Transverse colon (tissue), 4 donors: ENCODE measurements at regions not wholly inside any gene's neighbourhood (a gene's known extent, or its start where the extent isn't known, plus 50 kb on each side); places are given as distances from the start of the nearest gene placed in this dataset.
"Not testable (repeated sequence)": the region's sequence is repeated elsewhere in the genome, so short reads cannot be mapped to it uniquely, and the experiment has no call there.

ENCODE experiments used
- DNase-seq: peaks from one replicate; pipeline ENCODE4 v3.0.0-alpha.2; 2019
- H3K27ac ChIP-seq, 4 donors: fragments of 200-600 bp; sonication (generic); 2 replicates each; pipeline ENCODE4 v1.5.1; 2016 to 2018; ENCODE audit warnings: inconsistent platforms in 4 of 4
- H3K27me3 ChIP-seq: fragments of 200-600 bp; sonication (generic); 2 replicates; pipeline ENCODE4 v1.5.1; 2017; ENCODE audit warnings: inconsistent platforms
- H3K36me3 ChIP-seq, 4 donors: fragments of 200-600 bp; sonication (generic); 2 replicates each; pipeline ENCODE4 v1.5.1; 2017 to 2019; ENCODE audit warnings: inconsistent platforms in 4 of 4
- H3K4me1 ChIP-seq, 4 donors: fragments of 200-600 bp; sonication (generic); 2 replicates each; pipeline ENCODE4 v1.5.1; 2017 to 2020; ENCODE audit warnings: inconsistent platforms in 4 of 4
- H3K4me3 ChIP-seq, 4 donors: fragments of 200-600 bp; sonication (generic); 1 replicate in 1 of 4; 2 replicates in 3 of 4; pipeline versions ENCODE4 v1.5.1 to v1.6.1; 2017 to 2019; ENCODE audit warnings: inconsistent platforms in 4 of 4
- H3K9me3 ChIP-seq, 2 donors: fragments of 200-600 bp; sonication (generic); 2 replicates each; pipeline ENCODE4 v1.5.1; 2017 to 2019; ENCODE audit warnings: inconsistent platforms in 2 of 2
- EP300 ChIP-seq: sonication (generic); formaldehyde crosslinking; IDR thresholded peaks from one replicate; pipeline ENCODE4 v1.6.1; 2017; ENCODE audit warnings: antibody characterized with exemption, low read depth
- POLR2A ChIP-seq: fragments of 450-650 bp; IDR thresholded peaks from one replicate; pipeline ENCODE4 v1.6.1; 2016; ENCODE audit warnings: antibody characterized with exemption, mild to moderate bottlenecking, moderate library complexity
- POLR2AphosphoS5 ChIP-seq, 3 donors: sonication (generic); formaldehyde crosslinking; IDR thresholded peaks; one replicate each; pipeline ENCODE4 v1.6.1; 2016; ENCODE audit warnings: antibody characterized with exemption in 3 of 3
- WGBS, 2 donors: methylation state at CpG; one replicate each; pipeline ENCODE4 v1.1.5; 2018; ENCODE audit warnings: low coverage in 1 of 2; 5-methylcytosine and 5-hydroxymethylcytosine counted together
- in situ Hi-C, 4 donors: fragments of 200-750 bp; cut with MboI; loops; one replicate each; pipeline versions ENCODE4 v1.15.0 to v1.15.1; 2017; ENCODE audit warnings: low sequenced_read_pairs in 3 of 4, low pct_ligation_motif_present in 1 of 4, low pct_unique_long_range_greater_than_20kb in 1 of 4
- intact Hi-C: fragments of 100-400 bp; cut with DNase I; formaldehyde crosslinking; loops from one replicate; pipeline ENCODE4 v1.15.1; 2023; ENCODE audit warnings: low total_unique reads
- TF ChIP-seq, protein P1 (sequence below), 5 experiments: fragments of 200-600 bp in 3 of 5; fragments of 450-650 bp in 2 of 5; sonication (generic) in 3 of 5; IDR thresholded peaks; 1 replicate in 2 of 5; 2 replicates in 3 of 5; pipeline ENCODE4 v1.5.1; 2016 to 2017; ENCODE audit warnings: antibody characterized with exemption in 5 of 5, inconsistent platforms in 3 of 5, mild to moderate bottlenecking in 2 of 5, moderate library complexity in 1 of 5

DNA sequence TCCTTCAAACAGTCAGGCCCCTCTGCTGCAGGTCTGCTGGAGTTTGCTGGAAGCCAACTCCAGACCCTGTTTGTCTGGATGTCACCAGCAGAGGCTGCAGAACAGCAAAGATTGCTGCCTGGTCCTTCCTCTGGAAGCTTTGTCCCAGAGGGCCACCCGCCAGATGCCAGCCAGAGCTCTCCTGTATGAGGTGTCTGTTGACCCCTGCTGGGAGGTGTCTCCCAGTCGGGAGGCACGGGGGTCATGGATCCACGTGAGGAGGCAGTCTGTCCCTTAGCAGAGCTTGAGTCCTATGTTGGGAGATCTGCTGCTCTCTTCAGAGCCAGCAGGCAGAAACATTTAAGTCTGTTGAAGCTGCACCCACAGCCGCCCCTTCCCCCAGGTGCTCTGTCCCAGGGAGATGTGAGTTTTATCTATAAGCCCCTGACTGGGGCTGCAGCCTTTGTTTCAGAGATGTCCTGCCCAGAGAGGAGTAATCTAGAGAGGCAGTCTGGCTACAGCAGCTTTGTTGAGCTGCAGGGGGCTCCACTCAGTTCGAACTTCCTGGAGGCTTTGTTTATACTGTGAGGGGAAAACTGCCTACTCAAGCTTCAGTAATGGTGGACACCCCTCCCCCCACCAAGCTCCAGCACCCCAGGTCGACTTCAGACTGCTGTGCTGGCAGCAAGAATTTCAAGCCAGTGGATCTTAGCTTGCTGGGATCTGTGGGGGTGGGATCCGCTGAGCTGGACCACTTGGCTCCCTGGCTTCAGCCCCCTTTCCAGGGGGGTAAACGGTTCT lies 72.1 kb downstream of the OGFRL1 start:
- in situ Hi-C loops, H3K36me3 ChIP-seq, intact Hi-C loops, H3K9me3 ChIP-seq, H3K27me3 ChIP-seq, DNase-seq, H3K4me3 ChIP-seq, H3K4me1 ChIP-seq, H3K27ac ChIP-seq: not testable (repeated sequence)
- WGBS, 2 donors: 82% methylated on average over 8 of the region's 9 CpGs; no CpG with 5 or more reads in 1 of the 2 donors

DNA sequence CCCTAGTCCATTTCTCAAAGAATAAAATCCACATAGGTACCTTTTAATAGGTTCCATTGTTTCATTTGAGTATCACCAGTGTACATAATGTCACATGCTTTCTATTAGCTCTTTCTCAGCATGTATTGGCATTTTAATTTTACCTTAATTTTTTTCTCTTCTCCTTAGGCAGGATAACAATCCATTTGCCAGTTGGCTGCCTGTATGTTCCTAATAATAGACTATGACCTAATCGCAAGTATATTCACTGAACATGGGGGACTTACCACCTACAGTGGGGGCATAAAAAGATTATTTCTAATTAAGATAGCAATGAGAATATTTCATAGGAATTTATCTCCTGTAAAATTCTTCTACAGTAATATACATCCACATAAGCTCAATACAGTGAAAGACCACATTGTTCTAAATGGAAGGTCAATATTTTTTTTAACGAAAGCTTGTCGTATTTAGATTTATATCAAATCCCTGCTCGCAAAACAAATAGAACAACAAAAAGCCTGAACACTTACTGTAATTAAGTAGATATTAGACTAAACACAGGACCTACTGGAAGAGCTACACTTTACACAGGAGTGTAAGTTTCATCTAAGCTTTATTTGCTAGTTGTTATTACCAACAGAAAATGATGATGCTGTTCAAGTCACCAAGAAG lies 76.4 kb downstream of the OGFRL1 start:
- no peak overlapping the region for H3K27ac ChIP-seq
- in situ Hi-C loops (no loop called here), intact Hi-C loops (no loop called here)
- DNase-seq: no peak
- peaks cover 0 to 16% (median 7%) of the 10 kb centered on the region in 4 donors for H3K4me1 ChIP-seq
- no peak overlapping the region for H3K4me3 ChIP-seq
- WGBS, 2 donors: 87 to 90% methylated on average over 4 of the region's 4 CpGs
- no peaks in the 10 kb centered on the region for H3K36me3 ChIP-seq
- H3K9me3 ChIP-seq: no peaks in the 10 kb centered on the region
- no peaks in the 10 kb centered on the region for H3K27me3 ChIP-seq
- TF ChIP-seq, protein P1, sequence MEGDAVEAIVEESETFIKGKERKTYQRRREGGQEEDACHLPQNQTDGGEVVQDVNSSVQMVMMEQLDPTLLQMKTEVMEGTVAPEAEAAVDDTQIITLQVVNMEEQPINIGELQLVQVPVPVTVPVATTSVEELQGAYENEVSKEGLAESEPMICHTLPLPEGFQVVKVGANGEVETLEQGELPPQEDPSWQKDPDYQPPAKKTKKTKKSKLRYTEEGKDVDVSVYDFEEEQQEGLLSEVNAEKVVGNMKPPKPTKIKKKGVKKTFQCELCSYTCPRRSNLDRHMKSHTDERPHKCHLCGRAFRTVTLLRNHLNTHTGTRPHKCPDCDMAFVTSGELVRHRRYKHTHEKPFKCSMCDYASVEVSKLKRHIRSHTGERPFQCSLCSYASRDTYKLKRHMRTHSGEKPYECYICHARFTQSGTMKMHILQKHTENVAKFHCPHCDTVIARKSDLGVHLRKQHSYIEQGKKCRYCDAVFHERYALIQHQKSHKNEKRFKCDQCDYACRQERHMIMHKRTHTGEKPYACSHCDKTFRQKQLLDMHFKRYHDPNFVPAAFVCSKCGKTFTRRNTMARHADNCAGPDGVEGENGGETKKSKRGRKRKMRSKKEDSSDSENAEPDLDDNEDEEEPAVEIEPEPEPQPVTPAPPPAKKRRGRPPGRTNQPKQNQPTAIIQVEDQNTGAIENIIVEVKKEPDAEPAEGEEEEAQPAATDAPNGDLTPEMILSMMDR (IDR thresholded peaks at IDR 0.05): no peak
- no peak for TF ChIP-seq POLR2A
- TF ChIP-seq EP300: no peak
- no peak for TF ChIP-seq POLR2AphosphoS5 (IDR thresholded peaks at IDR 0.05)

- intact Hi-C loops (no loop called here), in situ Hi-C loops (no loop called here)
- Histone ChIP-seq H3K4me3 (no peak overlapping the region), H3K4me1 (peaks cover 0 to 16% (median 7%) of the 10 kb centered on the region in 4 donors), H3K9me3 (no peaks in the 10 kb centered on the region), H3K36me3 (no peaks in the 10 kb centered on the region), H3K27ac (no peak overlapping the region), H3K27me3 (no peaks in the 10 kb centered on the region)
- TF ChIP-seq POLR2AphosphoS5 (IDR thresholded peaks at IDR 0.05) (no peak), POLR2A (no peak)
- DNase-seq: no peak
- WGBS, 2 donors: 68 to 89% methylated on average over 2 to 3 of the region's 3 CpGs
These were observed 79.1 kb downstream of the OGFRL1 start for GRCh38 chr6:71367756-71368155.

GRCh38 chr6:71368284-71368683 lies 79.7 kb downstream of the OGFRL1 start:
- Histone ChIP-seq H3K27me3 (no peaks in the 10 kb centered on the region), H3K4me3 (no peak overlapping the region), H3K4me1 (peaks cover 0 to 16% (median 7%) of the 10 kb centered on the region in 4 donors), H3K9me3 (no peaks in the 10 kb centered on the region), H3K27ac (no peak overlapping the region), H3K36me3 (no peaks in the 10 kb centered on the region)
- in situ Hi-C loops: no loop called here
- TF ChIP-seq EP300 (no peak), POLR2A (no peak), POLR2AphosphoS5 (IDR thresholded peaks at IDR 0.05) (no peak)
- TF ChIP-seq, protein P1 (IDR thresholded peaks at IDR 0.05): no peak
- intact Hi-C loops: no loop called here
- WGBS, 2 donors: 82 to 94% methylated on average over 2 of the region's 2 CpGs
- DNase-seq: no peak

DNA sequence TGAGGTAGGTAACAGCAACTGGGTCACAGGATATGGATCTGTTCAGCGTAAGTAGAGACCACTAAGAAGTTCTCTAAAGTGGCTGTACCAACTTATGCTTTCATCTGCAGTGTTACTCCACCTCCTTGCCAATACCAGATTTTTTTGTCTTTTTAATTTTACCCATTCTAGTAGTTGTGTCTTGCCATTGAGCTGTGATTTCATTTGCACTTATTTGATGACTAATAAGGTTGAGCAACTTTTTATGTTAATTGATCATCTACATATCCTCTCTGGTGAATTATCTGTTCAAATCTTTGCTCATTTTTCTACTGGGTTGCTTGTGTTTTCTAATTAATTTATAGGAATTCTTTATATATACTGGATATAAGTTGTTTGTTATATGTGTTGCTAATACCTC lies 82.9 kb downstream of the OGFRL1 start:
- no peaks in the 10 kb centered on the region for H3K9me3 ChIP-seq
- DNase-seq: no peak
- 93% methylated on average over 1 of the region's 1 CpG; no CpG with 5 or more reads in 1 of the 2 donors for WGBS, 2 donors
- in situ Hi-C loops (no loop called here), intact Hi-C loops (no loop called here)
- H3K36me3 ChIP-seq: no peaks in the 10 kb centered on the region
- no peaks in the 10 kb centered on the region for H3K27me3 ChIP-seq
- no peak for TF ChIP-seq POLR2AphosphoS5 (IDR thresholded peaks at IDR 0.05)
- no peak for TF ChIP-seq POLR2A
- TF ChIP-seq, protein P1 (IDR thresholded peaks at IDR 0.05): no peak
- no peak for TF ChIP-seq EP300
- no peak overlapping the region for H3K27ac ChIP-seq
- peaks cover 0 to 2% (median under 1%) of the 10 kb centered on the region in 4 donors for H3K4me1 ChIP-seq
- H3K4me3 ChIP-seq: no peak overlapping the region
